ENCODE measurements at regions not wholly inside any gene's neighbourhood (a gene's known extent, or its start where the extent isn't known, plus 50 kb on each side); places are given as distances from the start of the nearest gene placed in this dataset.

DNA sequence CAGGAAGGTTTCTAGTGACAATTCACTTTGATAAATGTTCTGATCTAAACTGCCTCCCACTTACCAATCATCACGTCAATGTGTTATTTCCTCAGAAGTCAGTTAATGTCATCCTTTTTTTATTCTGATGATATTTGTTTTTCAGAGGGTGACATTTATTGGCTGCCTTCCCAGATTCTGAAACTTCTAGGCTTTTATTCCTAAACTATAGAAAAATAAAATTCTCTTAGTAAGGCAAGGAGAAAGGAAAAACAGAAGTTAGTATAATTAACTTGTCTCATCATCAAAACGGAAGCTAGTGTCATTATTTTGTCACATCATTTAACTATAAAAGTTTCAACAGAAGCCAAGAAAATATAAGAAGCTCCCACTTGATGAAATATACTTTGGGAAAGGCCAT is 100.0 kb upstream of the C3orf80 start (continued):
- no peak for TF ChIP-seq U2AF1 (optimal IDR thresholded peaks at IDR 0.05; ENCODE audit: low read depth, low read length)
- TF ChIP-seq, protein P1, sequence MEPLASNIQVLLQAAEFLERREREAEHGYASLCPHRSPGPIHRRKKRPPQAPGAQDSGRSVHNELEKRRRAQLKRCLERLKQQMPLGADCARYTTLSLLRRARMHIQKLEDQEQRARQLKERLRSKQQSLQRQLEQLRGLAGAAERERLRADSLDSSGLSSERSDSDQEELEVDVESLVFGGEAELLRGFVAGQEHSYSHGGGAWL (CRISPR knock-in tag; IDR thresholded peaks at IDR 0.05) = no peak
- TF ChIP-seq, protein P2, sequence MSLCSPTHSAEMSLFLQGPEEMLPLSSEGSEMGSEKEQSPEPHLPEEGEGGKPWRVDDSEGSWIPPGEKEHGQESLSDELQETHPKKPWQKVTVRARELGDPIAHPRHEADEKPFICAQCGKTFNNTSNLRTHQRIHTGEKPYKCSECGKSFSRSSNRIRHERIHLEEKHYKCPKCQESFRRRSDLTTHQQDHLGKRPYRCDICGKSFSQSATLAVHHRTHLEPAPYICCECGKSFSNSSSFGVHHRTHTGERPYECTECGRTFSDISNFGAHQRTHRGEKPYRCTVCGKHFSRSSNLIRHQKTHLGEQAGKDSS (CRISPR knock-in tag; IDR thresholded peaks at IDR 0.05; ENCODE audit: borderline replicate concordance, low read depth) = no peak
- no peak for TF ChIP-seq PRMT3 (CRISPR knock-in tag; IDR thresholded peaks at IDR 0.05; ENCODE audit: borderline replicate concordance, low read depth)

DNA sequence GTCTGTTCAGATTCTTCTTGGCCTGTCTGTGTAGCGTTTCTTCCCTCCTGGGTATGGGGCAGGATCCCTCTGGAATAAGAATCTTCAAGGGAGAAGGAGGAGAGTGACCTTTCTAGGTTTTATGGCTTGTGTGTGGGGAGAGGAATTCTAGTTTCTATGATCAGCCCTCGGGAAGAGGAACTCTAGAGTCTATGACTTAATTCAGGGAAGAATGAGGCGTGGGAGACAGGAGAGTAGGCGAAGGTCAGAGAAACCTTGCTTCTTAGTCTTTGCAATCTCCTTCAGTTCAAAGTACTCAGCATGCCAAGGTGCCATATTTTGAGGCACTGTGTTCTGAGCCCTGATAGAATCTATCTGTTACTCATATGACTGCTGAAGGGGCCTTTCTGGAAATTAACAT is 99.2 kb upstream of the C3orf80 start:
- no peaks in the 10 kb centered on the region for H3K27me3 ChIP-seq (ENCODE audit: control insufficient read depth in 1 of 2, insufficient read depth in 2 of 2, low read length in 2 of 2)
- DNase-seq (ENCODE audit: low spot score) (no peak), ATAC-seq (no peak), FAIRE-seq (no peak)
- H3K4me2 ChIP-seq (ENCODE audit: low read depth, low read length) = no peak overlapping the region
- no TSS peak for BruUV-seq (replicated peaks)
- no peaks in the 10 kb centered on the region for H4K20me1 ChIP-seq (ENCODE audit: insufficient read depth, low read length)
- ChIA-PET POLR2A (no interaction called here), CTCF (ENCODE audit: low intra/inter-chr PET ratio, low total read pairs) (no interaction called here)
- no peaks in the 10 kb centered on the region for H3K4me1 ChIP-seq (ENCODE audit: insufficient read depth, low read length)
- no peak overlapping the region for H3K9ac ChIP-seq (ENCODE audit: insufficient read depth, low read depth, low read length)
- no peak overlapping the region for H2AFZ ChIP-seq (ENCODE audit: low read length)
- no peaks in the 10 kb centered on the region for H3K9me3 ChIP-seq (ENCODE audit: low read length)
- no peaks in the 10 kb centered on the region for H3K36me3 ChIP-seq (replicated peaks in 1 of 2; ENCODE audit: control insufficient read depth in 1 of 2, insufficient read depth in 2 of 2, low read length in 2 of 2)
- in situ Hi-C loops (cut with HindIII; ENCODE audit: extremely low pct_ligation_motif_present, low pct_unique_long_range_greater_than_20kb) (no loop called here), intact Hi-C loops (cut with micrococcal nuclease; ENCODE audit: unreplicated experiment) (no loop called here)
- H3K4me3 ChIP-seq (replicated peaks in 1 of 3; ENCODE audit: insufficient read depth in 1 of 3, low read depth in 2 of 3, low read length in 3 of 3) = no peak overlapping the region
- TF ChIP-seq MIXL1 (CRISPR knock-in tag; IDR thresholded peaks at IDR 0.05) (no peak), ZFAT (CRISPR knock-in tag; conservative IDR thresholded peaks at IDR 0.05) (no peak)
- TF ChIP-seq, protein P3, sequence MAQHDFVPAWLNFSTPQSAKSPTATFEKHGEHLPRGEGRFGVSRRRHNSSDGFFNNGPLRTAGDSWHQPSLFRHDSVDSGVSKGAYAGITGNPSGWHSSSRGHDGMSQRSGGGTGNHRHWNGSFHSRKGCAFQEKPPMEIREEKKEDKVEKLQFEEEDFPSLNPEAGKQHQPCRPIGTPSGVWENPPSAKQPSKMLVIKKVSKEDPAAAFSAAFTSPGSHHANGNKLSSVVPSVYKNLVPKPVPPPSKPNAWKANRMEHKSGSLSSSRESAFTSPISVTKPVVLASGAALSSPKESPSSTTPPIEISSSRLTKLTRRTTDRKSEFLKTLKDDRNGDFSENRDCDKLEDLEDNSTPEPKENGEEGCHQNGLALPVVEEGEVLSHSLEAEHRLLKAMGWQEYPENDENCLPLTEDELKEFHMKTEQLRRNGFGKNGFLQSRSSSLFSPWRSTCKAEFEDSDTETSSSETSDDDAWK (CRISPR knock-in tag; IDR thresholded peaks at IDR 0.05) = no peak
- TF ChIP-seq, protein P4, sequence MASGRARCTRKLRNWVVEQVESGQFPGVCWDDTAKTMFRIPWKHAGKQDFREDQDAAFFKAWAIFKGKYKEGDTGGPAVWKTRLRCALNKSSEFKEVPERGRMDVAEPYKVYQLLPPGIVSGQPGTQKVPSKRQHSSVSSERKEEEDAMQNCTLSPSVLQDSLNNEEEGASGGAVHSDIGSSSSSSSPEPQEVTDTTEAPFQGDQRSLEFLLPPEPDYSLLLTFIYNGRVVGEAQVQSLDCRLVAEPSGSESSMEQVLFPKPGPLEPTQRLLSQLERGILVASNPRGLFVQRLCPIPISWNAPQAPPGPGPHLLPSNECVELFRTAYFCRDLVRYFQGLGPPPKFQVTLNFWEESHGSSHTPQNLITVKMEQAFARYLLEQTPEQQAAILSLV (CRISPR knock-in tag; IDR thresholded peaks at IDR 0.05; ENCODE audit: borderline replicate concordance) = no peak
- H3K79me2 ChIP-seq (ENCODE audit: insufficient read depth, low read length) = no peaks in the 10 kb centered on the region
- WGBS (ENCODE audit: low lambda C conversion rate) = 13% methylated on average over 4 of the region's 4 CpGs
- H3K27ac ChIP-seq (ENCODE audit: extremely low read length, insufficient read depth, low read length) = no peak overlapping the region
